T47D (cell line): ENCODE measurements at regions not wholly inside any gene's neighbourhood (a gene's known extent, or its start where the extent isn't known, plus 50 kb on each side); places are given as distances from the start of the nearest gene placed in this dataset.

Source experiments
- DNase-seq, 2 experiments: peaks; one replicate each; pipeline versions ENCODE4 v3.0.0 to v3.0.0-alpha.2; 2011 to 2012; ENCODE audit warnings: low read depth in 1 of 2, low spot score in 1 of 2
- JUND ChIP-seq: IDR thresholded peaks from 2 replicates; pipeline ENCODE4 v1.6.1; 2012; ENCODE audit warnings: low read depth
- in situ Hi-C: cut with HindIII; loops from 2 replicates; pipeline ENCODE4 v1.10.0; 2016; ENCODE audit warnings: low sequenced_read_pairs, low pct_unique_long_range_greater_than_20kb

GRCh38 chr22:34243023-34243422 is 322.7 kb upstream of the LARGE1 start:
- in situ Hi-C loops, result no loop called here
- no peak for TF ChIP-seq JUND
- DNase-seq, result no peak

GRCh38 chr22:34255042-34255441 is 334.8 kb upstream of the LARGE1 start:
- no peak for DNase-seq
- TF ChIP-seq JUND, result no peak
- in situ Hi-C loops, result no loop called here

- DNase-seq, result no peak
- in situ Hi-C loops, result no loop called here
- TF ChIP-seq JUND, result no peak
Observed at GRCh38 chr22:34278121-34278520, 357.8 kb upstream of the LARGE1 start.

- in situ Hi-C loops, result no loop called here
- TF ChIP-seq JUND, result no peak
- no peak for DNase-seq
Observed at GRCh38 chr22:34281738-34282137, 361.5 kb upstream of the LARGE1 start.

- DNase-seq, result no peak
- TF ChIP-seq JUND, result no peak
- in situ Hi-C loops, result no loop called here
Observed at GRCh38 chr22:34283844-34284243, 363.6 kb upstream of the LARGE1 start.

GRCh38 chr22:34293324-34293723 is 373.0 kb upstream of the LARGE1 start:
- in situ Hi-C loops, result no loop called here
- TF ChIP-seq JUND, result no peak
- DNase-seq, result no peak

GRCh38 chr22:34294476-34294875 is 374.2 kb upstream of the LARGE1 start:
- TF ChIP-seq JUND, result no peak
- no peak for DNase-seq
- in situ Hi-C loops, result no loop called here

GRCh38 chr22:34294986-34295385 is 374.7 kb upstream of the LARGE1 start:
- no peak for TF ChIP-seq JUND
- in situ Hi-C loops, result no loop called here
- no peak for DNase-seq

GRCh38 chr22:34296461-34296860 is 376.2 kb upstream of the LARGE1 start:
- no peak for TF ChIP-seq JUND
- in situ Hi-C loops, result no loop called here
- DNase-seq, result no peak

- no peak for TF ChIP-seq JUND
- in situ Hi-C loops, result no loop called here
Observed at GRCh38 chr22:34297536-34298120, 377.4 kb upstream of the LARGE1 start.

GRCh38 chr22:34299496-34299895 is 379.2 kb upstream of the LARGE1 start:
- TF ChIP-seq JUND, result no peak
- DNase-seq, result no peak
- in situ Hi-C loops, result no loop called here

More at GRCh38 chr22:34297536-34298120, 377.4 kb upstream of the LARGE1 start:
- no peak for DNase-seq

GRCh38 chr22:34301569-34301968 is 381.3 kb upstream of the LARGE1 start:
- no peak for DNase-seq
- in situ Hi-C loops, result no loop called here
- TF ChIP-seq JUND, result no peak

- no peak for DNase-seq
- in situ Hi-C loops, result no loop called here
- no peak for TF ChIP-seq JUND
Observed at GRCh38 chr22:34303656-34304055, 383.4 kb upstream of the LARGE1 start.

- DNase-seq, result no peak
- TF ChIP-seq JUND, result no peak
- in situ Hi-C loops, result no loop called here
Observed at GRCh38 chr22:34306361-34306760, 386.1 kb upstream of the LARGE1 start.
